ENCODE measurements at regions not wholly inside any gene's neighbourhood (a gene's known extent, or its start where the extent isn't known, plus 50 kb on each side); places are given as distances from the start of the nearest gene placed in this dataset.

DNA sequence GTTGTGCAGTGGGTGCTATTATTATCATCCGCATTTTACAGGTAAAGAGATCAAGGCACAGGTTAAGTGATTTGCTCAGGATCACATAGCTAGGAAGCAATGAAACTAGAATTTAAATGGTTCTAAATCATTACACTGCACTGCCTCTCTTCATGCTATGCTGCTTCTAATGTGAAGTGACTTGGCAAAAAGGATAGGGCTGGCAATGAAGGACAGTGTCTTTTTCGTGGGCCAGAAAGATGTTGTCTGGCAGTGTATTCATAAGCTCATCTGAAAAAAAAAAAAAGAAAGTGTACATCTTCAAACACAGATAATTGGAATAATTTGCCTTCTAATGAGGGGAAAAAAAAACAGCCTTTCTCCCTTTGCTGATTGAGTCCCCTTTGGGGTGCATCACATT is 132.2 kb upstream of the FUNDC1 start:
- TF ChIP-seq, protein P1, sequence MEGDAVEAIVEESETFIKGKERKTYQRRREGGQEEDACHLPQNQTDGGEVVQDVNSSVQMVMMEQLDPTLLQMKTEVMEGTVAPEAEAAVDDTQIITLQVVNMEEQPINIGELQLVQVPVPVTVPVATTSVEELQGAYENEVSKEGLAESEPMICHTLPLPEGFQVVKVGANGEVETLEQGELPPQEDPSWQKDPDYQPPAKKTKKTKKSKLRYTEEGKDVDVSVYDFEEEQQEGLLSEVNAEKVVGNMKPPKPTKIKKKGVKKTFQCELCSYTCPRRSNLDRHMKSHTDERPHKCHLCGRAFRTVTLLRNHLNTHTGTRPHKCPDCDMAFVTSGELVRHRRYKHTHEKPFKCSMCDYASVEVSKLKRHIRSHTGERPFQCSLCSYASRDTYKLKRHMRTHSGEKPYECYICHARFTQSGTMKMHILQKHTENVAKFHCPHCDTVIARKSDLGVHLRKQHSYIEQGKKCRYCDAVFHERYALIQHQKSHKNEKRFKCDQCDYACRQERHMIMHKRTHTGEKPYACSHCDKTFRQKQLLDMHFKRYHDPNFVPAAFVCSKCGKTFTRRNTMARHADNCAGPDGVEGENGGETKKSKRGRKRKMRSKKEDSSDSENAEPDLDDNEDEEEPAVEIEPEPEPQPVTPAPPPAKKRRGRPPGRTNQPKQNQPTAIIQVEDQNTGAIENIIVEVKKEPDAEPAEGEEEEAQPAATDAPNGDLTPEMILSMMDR (IDR thresholded peaks at IDR 0.05), result no peak
- no peak for TF ChIP-seq POLR2A (IDR thresholded peaks at IDR 0.05)
